Peyer's patch (tissue), 4 donors: ENCODE measurements at regions not wholly inside any gene's neighbourhood (a gene's known extent, or its start where the extent isn't known, plus 50 kb on each side); places are given as distances from the start of the nearest gene placed in this dataset.

Experiments
- CTCF ChIP-seq, 6 experiments: fragments of 450-650 bp in 4 of 6; fragments of 200-600 bp in 2 of 6; sonication (generic) in 1 of 6; IDR thresholded peaks; one replicate each; pipeline ENCODE4 v1.5.1; 2017 to 2019; ENCODE audit warnings: antibody characterized with exemption in 6 of 6, mild to moderate bottlenecking in 3 of 6, moderate library complexity in 1 of 6
- POLR2A ChIP-seq, 2 donors: fragments of 450-650 bp; IDR thresholded peaks; one replicate each; pipeline ENCODE4 v1.5.1; 2017; ENCODE audit warnings: antibody characterized with exemption in 2 of 2, mild to moderate bottlenecking in 2 of 2, moderate library complexity in 2 of 2

DNA sequence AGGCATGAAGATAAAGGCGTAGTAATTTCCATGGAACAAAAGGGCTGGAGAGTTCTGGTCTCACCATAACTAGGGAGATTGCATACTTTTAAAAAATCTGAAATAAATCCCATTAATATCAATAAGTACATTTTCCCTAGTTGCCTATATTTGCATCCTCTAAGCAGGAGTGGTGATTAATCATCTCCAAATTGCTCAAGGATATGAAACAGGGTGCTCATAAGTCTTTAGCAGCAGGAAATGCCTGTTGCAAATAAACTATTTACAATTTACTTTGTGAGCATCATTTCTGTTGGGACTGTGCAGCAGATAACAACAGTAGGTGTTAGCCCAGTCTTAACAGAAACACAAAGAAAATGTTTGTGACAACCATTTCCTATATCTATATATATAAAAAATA lies 92.4 kb upstream of the TMEM178A start:
- TF ChIP-seq CTCF (IDR thresholded peaks at IDR 0.05), result no peak
- TF ChIP-seq POLR2A (IDR thresholded peaks at IDR 0.05), result no peak
